ENCODE measurements at regions not wholly inside any gene's neighbourhood (a gene's known extent, or its start where the extent isn't known, plus 50 kb on each side); places are given as distances from the start of the nearest gene placed in this dataset.
"Not testable (repeated sequence)": the region's sequence is repeated elsewhere in the genome, so short reads cannot be mapped to it uniquely, and the experiment has no call there.

- DNase-seq, result no peak
These were observed 1380.4 kb downstream of the STIM2 start for GRCh38 chr4:28241021-28241420.

- DNase-seq, result no peak
These were observed 1387.2 kb downstream of the STIM2 start for GRCh38 chr4:28247805-28248204.

GRCh38 chr4:28248269-28248668, 1387.6 kb downstream of the STIM2 start:
- no peak for DNase-seq

- DNase-seq, result no peak
These were observed 1390.0 kb downstream of the STIM2 start for GRCh38 chr4:28250646-28251045.

GRCh38 chr4:28251831-28252230, 1391.2 kb downstream of the STIM2 start:
- DNase-seq, result no peak

- DNase-seq, result no peak
These were observed 1393.4 kb downstream of the STIM2 start for GRCh38 chr4:28254003-28254402.

- no peak for DNase-seq
These were observed 1395.7 kb downstream of the STIM2 start for GRCh38 chr4:28256295-28256694.

- no peak for DNase-seq
These were observed 1399.3 kb downstream of the STIM2 start for GRCh38 chr4:28259951-28260350.

GRCh38 chr4:28267166-28267565, 1406.5 kb downstream of the STIM2 start:
- no peak for DNase-seq

- DNase-seq, result no peak
These were observed 1408.8 kb downstream of the STIM2 start for GRCh38 chr4:28269426-28269825.

GRCh38 chr4:28277931-28278330, 1417.3 kb downstream of the STIM2 start:
- peak; percentile 1 for DNase-seq

GRCh38 chr4:28278676-28279075, 1418.0 kb downstream of the STIM2 start:
- DNase-seq, result no peak

GRCh38 chr4:28279249-28279648, 1418.6 kb downstream of the STIM2 start:
- DNase-seq, result no peak

GRCh38 chr4:28286266-28286665, 1425.6 kb downstream of the STIM2 start:
- DNase-seq, result not testable (repeated sequence)

- DNase-seq, result peak; percentile 52
These were observed 1427.2 kb downstream of the STIM2 start for GRCh38 chr4:28287831-28288233.

- no peak for DNase-seq
These were observed 1435.6 kb downstream of the STIM2 start for GRCh38 chr4:28296239-28296638.

GRCh38 chr4:28310926-28311325, 1450.3 kb downstream of the STIM2 start:
- no peak for DNase-seq

GRCh38 chr4:28312497-28312896, 1451.9 kb downstream of the STIM2 start:
- not testable (repeated sequence) for DNase-seq

GRCh38 chr4:28313729-28314713, 1453.4 kb downstream of the STIM2 start:
- no peak for DNase-seq

- DNase-seq, result no peak
These were observed 1456.6 kb downstream of the STIM2 start for GRCh38 chr4:28317221-28317620.

GRCh38 chr4:28334249-28334648, 1473.6 kb downstream of the STIM2 start:
- DNase-seq, result peak; percentile 15

GRCh38 chr4:28341784-28342183, 1481.1 kb downstream of the STIM2 start:
- DNase-seq, result no peak

- no peak for DNase-seq
These were observed 1489.8 kb downstream of the STIM2 start for GRCh38 chr4:28350485-28350884.

- no peak for DNase-seq
These were observed 1490.5 kb downstream of the STIM2 start for GRCh38 chr4:28351102-28351501.

GRCh38 chr4:28351826-28352225, 1491.2 kb downstream of the STIM2 start:
- DNase-seq, result no peak

Data from eye (tissue), 1 donor.